ENCODE measurements at regions not wholly inside any gene's neighbourhood (a gene's known extent, or its start where the extent isn't known, plus 50 kb on each side); places are given as distances from the start of the nearest gene placed in this dataset.
"Not testable (repeated sequence)": the region's sequence is repeated elsewhere in the genome, so short reads cannot be mapped to it uniquely, and the experiment has no call there.

DNA sequence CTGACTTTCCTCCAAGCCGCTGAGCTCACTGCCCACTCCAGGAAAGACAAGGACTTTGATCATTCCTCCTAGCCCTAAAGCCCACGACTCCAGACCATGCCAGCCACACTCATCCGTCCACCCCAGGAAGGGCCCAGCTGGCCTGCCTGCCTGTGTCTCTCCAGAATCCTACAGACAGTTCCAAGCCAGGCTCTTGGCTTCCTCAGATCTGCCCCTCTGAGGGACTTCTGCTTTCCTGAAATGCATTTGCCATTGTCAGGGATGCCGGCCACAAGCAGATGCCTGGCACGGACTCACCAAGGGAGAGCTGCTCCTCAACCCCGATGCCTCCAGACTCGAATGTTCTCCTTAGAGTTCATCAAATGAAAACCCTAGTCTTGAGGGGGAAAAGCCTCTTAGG, 155.8 kb downstream of the OAT start:
- DNase-seq: no peak

GRCh38 chr10:124262234-124262865, 156.4 kb downstream of the OAT start:
- no peak for DNase-seq

DNA sequence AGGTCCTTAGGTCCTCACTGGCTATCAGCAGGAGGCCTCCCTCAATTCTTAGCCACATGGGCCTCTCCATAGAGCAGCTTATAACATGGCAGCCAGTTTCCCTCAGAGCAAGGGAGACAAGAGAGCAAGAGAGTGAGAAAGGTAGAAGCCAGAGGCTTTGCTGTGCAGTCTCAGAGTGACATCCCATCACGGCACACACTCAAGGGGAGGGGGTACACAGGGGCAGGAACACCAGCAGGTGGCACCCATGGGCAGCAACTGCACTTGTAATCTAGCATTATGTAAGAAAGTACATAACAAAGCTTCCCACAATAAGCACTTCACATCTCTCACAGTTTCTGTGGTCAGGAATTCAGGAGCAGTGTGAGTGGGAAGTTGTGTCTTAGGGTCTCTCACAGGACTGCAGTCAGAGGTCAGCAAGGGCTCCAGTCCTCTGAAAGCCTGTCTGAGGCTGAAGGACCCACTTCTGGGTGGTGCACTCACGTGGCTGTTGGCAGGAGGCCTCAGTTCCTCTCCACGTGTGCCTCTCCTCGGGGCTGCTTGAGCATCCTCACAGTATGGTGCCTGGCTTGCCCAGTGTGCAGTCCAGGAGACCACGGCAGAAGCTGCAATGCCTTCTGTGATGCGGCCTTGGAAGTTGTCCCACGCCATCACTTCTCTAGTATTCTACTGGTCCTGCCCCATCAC, 159.4 kb downstream of the OAT start:
- DNase-seq: no peak

DNA sequence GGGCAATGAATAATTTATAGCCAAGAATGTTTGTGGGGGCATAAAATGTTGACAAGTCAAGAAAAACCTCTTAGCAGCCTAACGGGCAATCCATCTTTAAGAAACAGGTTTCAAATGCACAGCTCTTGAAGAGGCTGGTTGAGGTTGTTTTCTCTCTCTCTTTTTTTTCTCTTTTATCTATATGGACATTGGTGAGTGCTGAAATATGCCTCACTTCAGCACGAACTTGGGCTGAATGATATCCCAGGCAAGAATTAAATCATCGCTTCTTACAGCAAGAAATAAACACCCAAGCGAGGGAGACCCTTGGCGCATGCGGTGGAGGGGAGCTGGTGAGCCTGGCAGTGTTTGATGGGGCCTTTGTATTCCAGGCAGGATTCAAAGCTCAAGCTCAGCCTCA, 160.9 kb downstream of the OAT start:
- DNase-seq: no peak

DNA sequence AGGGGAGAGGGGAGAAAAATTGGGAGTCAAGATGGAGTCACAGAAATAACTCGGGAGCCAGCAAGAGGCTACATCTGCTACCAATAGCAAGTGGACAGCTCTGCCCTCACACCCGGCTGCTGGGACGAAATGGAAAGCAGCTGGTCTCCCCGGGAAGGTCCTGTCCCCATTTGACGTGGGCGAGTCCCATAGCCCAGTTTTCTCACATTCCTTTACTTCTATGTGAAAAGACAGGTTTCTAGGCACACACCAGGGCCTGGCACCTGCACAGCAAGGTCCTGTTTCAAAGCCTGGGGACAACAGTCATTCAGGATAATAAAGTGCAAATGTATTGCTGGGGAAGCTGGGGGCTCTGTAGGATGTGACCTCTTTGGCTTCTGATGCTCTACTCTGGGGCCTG, 162.6 kb downstream of the OAT start:
- DNase-seq: no peak

DNA sequence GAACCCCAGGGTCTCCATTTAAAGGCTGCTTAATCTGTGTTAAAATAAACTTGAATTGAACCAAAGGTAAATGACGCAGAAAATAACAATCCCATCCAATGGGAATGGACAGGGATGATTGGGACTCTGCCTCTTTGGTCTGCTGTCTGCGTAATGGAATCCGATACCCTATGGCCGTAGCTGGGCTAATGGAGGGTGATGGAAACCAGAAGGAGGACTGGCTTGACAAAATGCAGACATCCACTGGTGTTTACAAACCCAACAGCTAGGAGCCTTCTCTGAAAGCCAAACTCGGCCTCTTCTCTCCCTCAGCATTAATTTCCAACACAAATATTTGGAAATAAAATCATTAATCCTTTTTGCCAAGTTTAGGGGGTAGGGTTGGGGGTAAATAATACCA, 162.2 kb upstream of the CHST15 start:
- no peak for DNase-seq

DNA sequence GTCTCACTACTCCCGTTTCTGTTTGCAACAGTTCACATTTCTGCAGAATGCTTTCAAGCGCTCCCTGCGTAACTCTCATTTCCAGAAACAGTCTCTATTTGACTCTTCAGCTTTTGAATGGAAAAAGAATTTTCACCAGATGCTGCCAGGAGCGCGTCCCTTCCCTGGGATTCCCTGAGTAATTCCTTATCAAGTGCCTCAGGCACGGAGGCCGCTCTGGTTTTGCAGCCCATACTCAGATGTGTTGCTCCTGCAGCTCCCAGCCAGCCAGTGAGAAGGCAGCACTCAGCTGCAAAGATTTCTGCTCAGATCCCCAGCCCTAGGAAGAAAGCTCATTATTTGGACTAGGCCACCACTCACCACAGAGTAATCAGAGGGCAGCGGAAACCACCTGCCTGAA, 161.1 kb upstream of the CHST15 start:
- DNase-seq: no peak

GRCh38 chr10:124253006-124253405, 159.6 kb upstream of the CHST15 start:
- no peak for DNase-seq

- DNase-seq: no peak
Observed at GRCh38 chr10:124252097-124252715, 158.8 kb upstream of the CHST15 start.

- no peak for DNase-seq
Observed at GRCh38 chr10:124251317-124252065, 158.1 kb upstream of the CHST15 start.

- no peak for DNase-seq
Observed at GRCh38 chr10:124250506-124250905, 157.1 kb upstream of the CHST15 start.

- DNase-seq: no peak
Observed at GRCh38 chr10:124249812-124250432, 156.5 kb upstream of the CHST15 start.

GRCh38 chr10:124249196-124249595, 155.8 kb upstream of the CHST15 start:
- no peak for DNase-seq

DNA sequence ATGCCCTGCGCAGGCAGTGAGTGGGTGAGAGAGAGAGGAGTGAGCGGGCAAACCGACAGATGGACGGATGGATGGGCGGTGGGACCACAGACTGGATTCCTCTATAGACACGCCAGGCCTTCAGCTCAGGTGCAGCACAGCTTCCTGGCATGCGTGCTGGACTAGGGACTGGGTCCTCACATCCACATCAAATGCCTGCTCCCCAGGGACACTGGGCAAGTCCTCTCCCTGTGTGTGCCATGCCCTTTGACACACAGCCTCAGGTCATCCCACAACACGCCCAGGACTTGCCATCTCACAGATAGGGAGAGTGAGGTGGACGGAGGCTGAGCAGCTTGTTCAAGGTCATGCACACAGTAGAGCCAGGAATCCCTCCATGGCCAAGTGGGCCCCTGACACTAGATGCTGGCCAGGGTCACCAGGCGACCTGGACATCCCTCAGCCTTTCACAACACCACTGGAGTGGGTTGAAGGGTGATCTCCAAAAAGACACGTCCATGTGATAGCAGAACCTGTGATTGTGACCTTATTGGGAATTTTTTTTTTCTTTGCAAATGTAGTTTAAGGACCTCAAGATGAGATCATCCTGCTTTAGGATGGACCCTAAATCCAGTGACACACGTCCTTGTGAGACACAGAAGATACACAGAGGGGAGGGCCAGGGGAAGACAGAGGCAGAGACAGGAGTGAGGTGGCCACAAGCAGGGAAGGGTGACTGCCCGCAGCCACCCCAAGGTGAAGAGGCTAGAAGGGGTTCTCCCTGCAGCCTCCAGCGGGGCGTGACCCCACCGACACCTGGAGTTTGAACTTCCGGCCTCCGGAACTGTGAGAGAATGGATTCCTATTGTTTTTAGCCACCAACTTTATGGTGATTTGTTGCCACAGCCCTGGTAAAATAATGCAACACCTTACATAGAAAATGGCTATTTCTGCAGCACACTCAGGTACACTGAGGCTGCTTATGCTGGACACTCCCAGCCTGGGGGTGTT, 155.0 kb upstream of the CHST15 start:
- no peak for DNase-seq

- no peak for DNase-seq
Observed at GRCh38 chr10:124245806-124246440, 152.5 kb upstream of the CHST15 start.

- no peak for DNase-seq
Observed at GRCh38 chr10:124245191-124245590, 151.8 kb upstream of the CHST15 start.

DNA sequence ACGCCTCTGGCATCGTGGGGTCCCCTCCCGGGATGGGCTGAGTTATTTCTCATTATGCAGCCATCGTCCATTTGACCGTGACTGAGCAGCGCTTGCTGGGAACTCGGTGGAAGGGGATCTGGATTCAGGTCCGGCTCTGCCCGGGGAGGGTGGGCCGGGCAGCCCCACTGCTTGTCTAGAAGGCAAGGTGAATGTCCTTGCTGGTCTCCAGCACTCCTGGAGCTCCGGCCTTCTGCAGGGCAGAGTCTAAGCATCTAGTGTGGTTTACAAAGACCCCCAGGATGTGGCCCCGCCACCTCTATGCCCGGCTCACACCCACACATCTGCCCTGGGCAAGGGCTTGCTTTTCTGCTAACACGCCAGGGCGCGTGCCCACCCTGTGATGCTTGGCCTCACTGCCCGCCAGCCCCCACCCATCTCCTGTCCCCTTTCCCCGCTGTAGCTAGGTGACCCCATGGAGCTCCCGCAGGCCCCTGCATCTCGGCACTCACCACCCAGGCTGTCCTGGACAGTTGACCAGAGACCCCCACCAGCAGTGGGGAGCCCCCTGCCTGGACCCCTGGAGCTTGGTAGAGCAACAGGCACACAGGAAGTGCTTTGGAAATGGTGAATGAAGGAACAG, 151.0 kb upstream of the CHST15 start:
- DNase-seq: no peak

GRCh38 chr10:124243702-124244121, 150.3 kb upstream of the CHST15 start:
- no peak for DNase-seq

GRCh38 chr10:124242791-124243190, 149.4 kb upstream of the CHST15 start:
- no peak for DNase-seq

DNA sequence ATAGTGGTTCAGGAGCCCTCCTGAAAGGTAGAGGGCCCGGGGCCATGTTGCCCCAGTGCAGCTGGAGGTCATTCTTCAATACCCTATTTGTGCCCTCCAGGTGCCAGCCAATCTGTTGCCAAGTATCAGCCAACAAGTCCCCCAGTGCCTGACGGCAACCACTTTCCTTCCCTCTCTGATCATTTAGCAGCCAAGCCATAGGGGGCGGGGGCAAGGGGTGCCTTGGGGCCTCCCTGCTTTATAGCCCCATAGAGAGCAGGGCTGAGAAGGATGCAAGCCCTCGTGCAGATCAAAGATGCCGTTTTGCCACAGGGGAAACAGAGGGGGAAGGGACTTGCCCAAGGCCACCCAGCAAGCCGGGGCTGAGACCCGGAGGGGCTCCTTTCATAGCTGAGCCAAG, 149.0 kb upstream of the CHST15 start:
- DNase-seq: no peak

GRCh38 chr10:124241510-124241909, 148.1 kb upstream of the CHST15 start:
- not testable (repeated sequence) for DNase-seq

All from NCI-H774 (cell line).